ENCODE measurements at regions not wholly inside any gene's neighbourhood (a gene's known extent, or its start where the extent isn't known, plus 50 kb on each side); places are given as distances from the start of the nearest gene placed in this dataset.

DNA sequence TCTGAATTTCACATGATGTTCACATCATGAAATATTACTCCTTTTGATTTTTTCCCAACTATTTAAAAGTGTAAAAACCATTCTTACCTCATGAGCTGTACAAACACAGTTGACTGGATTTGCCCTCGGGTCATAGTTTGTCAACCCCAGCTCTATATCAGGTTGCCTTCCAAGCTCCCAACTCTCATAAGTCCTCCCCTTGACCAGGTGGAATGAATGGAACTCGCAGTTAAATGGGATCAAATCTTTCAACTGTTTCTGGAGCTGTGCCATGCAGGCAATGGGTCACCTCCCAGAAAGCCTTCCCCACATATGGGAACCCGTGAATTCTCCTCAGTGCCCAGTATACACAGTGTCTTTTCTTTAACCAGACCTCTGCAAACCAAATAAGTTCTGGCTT lies 169.8 kb upstream of the FOXD3 start:
- TF ChIP-seq EZH2 (IDR thresholded peaks at IDR 0.05; ENCODE audit: borderline replicate concordance, insufficient read depth, low read depth, low read length, poor library complexity, severe bottlenecking), result no peak
- TF ChIP-seq, protein P1, sequence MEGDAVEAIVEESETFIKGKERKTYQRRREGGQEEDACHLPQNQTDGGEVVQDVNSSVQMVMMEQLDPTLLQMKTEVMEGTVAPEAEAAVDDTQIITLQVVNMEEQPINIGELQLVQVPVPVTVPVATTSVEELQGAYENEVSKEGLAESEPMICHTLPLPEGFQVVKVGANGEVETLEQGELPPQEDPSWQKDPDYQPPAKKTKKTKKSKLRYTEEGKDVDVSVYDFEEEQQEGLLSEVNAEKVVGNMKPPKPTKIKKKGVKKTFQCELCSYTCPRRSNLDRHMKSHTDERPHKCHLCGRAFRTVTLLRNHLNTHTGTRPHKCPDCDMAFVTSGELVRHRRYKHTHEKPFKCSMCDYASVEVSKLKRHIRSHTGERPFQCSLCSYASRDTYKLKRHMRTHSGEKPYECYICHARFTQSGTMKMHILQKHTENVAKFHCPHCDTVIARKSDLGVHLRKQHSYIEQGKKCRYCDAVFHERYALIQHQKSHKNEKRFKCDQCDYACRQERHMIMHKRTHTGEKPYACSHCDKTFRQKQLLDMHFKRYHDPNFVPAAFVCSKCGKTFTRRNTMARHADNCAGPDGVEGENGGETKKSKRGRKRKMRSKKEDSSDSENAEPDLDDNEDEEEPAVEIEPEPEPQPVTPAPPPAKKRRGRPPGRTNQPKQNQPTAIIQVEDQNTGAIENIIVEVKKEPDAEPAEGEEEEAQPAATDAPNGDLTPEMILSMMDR (IDR thresholded peaks at IDR 0.05), result no peak

All from B cell (primary cell).